NK-92 treated with Interleukin-12 subunit alpha and Interleukin-12 subunit beta, amount 100 ng/mL, for 24 hours (cell line): ENCODE measurements at regions not wholly inside any gene's neighbourhood (a gene's known extent, or its start where the extent isn't known, plus 50 kb on each side); places are given as distances from the start of the nearest gene placed in this dataset.
"Not testable (repeated sequence)": the region's sequence is repeated elsewhere in the genome, so short reads cannot be mapped to it uniquely, and the experiment has no call there.

Experiments used
- DNase-seq: peaks from one replicate; lab custom pipeline; 2025; lab: John Stamatoyannopoulos, UW

DNA sequence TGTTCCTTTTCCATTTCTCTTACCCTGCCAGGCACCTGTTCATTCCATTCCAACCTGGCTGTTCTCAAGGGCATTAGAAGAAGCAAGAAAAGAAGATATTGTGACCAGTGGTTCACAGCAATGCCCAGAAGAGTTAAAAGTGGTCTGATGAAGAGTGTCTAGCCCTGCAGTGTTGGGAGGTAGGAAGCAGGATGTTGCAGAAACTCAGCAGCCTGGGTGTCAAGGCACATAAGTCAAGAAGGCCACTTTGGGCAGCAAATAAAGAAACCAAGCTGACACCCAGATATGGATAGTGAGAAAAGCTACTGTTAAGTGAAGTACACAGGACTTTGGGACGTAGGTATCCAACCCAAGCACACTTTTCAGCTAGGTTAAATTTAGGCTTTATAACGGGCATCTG is 199.9 kb upstream of the SATB1 start:
- no peak for DNase-seq

GRCh38 chr3:18623220-18623619 is 198.1 kb upstream of the SATB1 start:
- DNase-seq, result no peak

DNA sequence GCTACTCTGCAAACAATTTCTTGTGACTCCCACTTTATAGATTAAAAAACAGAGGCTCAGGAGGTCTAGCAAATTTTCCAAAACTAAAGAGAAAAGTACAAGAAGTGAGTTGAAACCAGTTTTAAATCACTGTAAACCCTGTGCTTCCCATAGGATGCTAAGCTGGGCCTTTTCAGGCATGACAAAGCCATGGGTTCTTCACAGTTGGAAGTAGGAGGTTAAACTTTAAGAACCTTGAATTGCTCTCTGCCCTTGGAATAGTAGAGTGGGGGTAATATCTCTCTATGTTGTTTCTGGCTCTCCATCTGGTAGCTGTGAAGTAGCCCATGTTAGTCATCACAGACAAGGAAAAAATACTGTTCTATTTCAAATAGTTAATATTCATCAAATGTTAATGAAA is 193.6 kb upstream of the SATB1 start:
- DNase-seq, result no peak

- no peak for DNase-seq
Observed at GRCh38 chr3:18611991-18612390, 186.9 kb upstream of the SATB1 start.

- DNase-seq, result no peak
Observed at GRCh38 chr3:18609187-18609586, 184.0 kb upstream of the SATB1 start.

DNA sequence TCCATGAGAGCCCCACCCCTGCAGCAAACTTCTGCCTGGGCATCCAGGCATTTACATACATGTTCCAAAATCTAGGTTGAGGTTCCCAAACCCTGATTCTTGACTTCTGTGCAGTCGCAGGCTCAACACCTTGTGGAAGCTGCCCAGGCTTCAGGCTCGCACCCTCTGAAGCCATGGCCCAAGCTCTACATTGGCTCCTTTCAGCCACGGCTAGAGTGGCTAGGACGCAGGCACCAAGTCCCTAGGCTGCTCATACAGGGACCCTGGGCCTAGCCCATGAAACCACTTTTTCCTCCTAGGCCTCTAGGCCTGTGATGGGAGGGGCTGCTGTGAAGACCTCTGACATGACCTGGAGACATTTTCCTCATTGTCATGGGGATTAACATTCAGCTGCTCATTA is 172.8 kb upstream of the SATB1 start:
- no peak for DNase-seq

- DNase-seq, result no peak
Observed at GRCh38 chr3:18593231-18593630, 168.1 kb upstream of the SATB1 start.

DNA sequence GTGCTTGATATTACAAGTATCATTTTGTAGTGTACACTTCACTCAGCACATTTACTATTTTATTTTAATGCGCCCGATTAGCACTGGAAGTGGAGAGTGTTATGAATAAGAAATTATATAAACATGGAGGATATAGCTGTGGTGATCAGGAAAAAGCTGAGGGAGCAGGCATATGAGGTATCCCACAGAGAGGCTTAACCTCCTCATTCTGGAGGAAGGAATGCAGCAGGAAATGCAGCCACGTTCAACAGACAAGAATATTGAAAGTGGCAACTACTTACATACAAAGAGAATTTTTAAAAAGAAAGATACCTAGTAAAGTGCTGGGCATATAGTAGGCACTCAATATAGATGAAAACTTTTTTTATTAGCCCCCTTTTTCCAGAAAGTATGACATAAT is 166.0 kb upstream of the SATB1 start:
- DNase-seq, result no peak

DNA sequence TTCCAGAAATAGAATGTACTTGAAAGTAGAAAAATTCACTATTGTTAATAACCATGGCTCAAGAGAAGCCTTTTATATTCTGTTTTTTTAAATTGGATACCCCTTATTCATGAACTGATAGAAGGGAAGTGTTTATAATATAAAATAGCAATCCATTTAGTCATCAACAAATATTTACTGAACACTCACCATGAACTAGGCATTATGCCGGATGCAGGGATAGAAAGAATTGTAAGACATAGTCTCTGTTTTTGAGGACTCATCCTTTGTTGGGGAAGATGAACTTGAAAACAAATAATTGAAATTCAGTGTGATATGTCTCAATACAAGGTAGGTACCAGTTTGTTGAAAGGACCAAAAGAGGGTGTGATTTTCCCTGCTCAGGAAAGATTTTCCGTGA is 160.9 kb upstream of the SATB1 start:
- no peak for DNase-seq

DNA sequence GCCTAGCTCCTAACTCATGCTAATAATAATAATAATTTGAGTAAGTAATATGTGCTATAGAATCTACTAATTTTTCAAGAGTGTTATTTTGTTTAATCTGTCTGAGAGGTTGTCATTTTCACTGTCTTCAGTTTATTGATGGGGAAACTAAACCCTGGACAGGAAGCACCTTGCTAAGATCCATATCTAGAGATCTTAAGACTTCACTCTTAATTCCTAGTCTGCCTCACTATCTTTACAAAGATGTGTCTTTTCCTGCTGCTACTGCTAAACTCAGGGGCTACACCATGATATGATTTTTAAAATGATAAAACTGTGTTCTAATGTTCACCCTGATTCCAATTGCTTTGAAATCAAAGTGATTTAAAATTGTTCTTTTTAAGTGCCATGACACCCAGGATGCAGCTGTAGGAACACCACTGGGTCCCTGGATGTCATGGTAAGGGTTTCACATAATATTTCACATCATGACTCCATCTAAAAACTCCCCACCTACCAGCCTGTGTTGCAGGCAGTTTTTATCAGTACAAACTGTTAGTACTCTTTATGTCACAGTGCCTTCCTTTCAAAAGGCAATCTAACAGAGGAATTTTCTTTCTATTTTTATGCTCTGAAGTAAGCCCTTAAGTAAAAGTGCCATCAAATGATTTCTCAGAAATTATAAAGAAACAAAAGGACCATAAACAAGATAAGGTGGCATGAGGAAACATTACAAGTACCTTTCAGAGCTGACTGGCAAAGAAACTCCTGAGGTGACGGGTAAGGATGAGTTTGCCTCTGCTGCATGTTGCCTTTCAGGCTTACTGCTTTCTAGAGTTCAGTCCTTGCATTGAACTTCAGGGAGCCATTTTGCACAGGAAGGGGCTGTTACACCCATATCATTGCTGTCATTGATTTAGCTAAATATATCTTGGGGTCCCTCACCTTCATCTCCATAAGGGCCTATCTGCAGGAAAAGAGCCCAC is 160.1 kb upstream of the SATB1 start:
- DNase-seq, result no peak

DNA sequence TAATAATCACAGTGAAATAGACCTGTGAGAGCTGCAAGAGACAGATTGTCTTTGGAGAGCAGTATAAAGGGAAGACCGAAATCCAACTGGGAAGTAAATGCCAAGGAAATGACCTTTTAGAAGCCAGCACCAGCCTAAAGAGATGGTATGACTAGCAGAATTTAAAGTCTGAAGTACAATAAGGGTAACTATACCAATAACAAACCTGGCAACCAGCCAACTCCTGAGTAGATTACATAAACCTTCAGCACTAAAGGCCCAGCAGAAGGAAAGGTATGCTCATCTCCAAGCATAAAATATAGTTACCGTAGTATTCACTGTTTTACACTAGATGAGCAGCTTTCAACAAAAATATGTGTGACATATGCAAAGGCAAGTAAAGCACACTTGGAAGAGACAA is 155.1 kb upstream of the SATB1 start:
- DNase-seq, result no peak

- no peak for DNase-seq
Observed at GRCh38 chr3:18579661-18580060, 154.5 kb upstream of the SATB1 start.

DNA sequence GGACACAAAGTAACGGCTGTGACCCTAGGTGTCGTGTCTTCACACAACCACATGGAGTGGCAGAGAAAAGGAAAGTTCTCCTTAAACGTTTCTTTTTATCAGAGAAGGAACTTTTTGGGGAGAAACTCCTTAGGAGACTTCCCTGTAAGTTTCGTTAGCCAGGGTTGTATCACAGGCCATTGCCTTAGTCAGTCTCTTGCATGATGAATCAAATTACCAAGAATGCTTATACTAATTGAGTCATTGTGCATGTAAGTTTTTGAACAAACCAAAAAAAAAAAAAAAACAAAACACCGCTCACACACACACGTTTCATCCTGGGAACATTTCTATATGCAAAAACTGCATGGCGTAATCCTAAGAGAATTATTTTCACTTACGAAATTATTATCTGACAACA is 150.4 kb upstream of the SATB1 start:
- no peak for DNase-seq

DNA sequence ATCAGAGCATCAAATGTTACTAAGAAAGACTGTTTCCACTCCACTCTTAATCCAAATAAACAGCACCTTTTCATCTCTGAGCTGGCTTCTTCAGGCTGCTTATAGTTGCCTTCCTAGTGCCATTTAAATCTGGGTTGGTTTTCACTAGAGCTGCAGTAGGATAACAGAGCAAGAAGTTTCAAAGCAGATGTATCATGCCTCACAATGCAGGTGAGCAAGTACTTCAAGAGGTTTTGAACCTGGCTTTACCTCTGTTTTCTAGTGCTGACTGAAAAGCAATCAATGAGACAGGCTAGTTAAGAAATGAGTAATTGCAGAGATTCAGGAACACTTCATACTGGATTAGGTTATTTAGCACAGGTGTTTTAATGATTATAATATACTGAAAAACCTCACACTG is 147.7 kb upstream of the SATB1 start:
- no peak for DNase-seq

DNA sequence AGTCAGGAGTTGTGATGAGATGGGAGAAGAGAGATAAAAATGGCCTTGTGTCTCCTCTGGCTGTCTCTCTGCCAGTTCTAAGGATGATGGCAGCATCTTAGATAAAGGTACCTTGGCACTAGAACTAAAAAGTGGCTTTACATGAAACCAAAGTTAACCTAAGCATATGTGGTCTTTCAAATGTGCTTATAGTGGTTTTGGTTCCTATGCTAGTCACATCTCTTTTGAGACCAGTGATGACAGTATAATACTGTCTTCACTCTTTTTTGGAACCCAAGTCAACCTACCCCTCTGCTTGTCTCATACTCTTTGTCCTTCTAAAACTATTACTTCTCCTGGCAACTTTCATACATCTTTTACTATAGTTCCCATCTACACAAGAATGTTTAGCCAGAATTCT is 142.2 kb upstream of the SATB1 start:
- no peak for DNase-seq

DNA sequence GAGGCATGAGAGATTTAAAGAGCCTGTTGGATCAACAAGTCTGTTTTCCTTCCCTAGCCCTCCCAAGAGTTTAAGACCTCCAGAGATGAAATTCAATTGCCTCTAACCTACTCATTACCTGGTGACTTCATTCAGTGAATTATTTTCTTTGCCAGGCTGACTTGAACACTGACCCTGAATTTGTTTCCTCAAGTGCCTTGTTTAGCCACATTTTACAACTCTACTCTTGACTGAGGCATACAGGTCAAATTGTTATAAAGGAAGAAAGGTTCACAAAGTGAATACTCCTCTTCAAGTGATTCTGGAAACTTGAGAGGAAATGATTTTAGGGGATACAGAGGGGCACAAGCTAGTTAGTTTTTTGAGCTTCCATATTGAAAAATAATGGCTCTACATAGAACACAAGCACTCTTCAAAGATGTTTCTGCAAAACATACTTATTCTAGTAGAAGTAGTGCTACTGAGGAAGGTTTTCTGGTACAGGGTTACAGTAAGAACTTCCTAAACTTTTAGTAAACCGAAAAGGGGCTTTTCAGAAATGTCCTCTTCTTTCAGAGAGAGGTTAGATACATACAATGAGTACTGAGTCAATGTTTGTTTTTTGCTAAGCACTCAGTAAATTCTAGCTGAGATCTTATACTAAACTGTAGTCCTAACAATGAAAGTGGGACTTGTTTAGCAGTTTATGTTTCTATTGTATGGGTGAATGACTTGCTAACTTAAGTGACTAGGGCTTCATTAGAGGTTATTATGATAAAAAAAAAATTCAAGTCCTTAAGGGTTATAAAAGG is 137.4 kb upstream of the SATB1 start:
- no peak for DNase-seq

DNA sequence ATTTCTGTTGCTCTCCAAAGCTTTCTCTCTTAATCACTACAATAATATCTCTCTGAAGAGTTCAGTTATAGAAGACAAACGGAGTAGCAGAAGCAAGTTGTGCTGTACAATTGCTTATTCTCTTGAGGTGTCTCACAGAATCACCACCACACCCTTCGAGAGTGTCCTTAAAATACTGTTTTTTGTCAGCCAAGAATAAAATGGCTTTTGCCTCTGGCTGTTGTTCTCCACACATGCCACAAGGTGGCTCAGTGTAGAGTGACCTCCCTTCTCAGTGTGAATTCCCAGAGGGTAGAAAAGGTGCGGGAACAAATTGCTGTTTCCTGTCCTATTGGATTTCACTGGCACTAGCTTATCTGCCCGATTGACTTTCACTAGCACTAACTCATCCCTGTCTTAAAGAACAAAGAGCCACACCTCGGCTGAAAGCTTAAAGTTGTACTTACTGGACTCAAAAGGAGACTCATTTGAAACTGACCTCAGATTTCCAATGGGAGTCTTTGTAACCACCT is 134.2 kb upstream of the SATB1 start:
- DNase-seq, result no peak

GRCh38 chr3:18558507-18558906 is 133.4 kb upstream of the SATB1 start:
- no peak for DNase-seq

GRCh38 chr3:18557216-18557615 is 132.1 kb upstream of the SATB1 start:
- DNase-seq, result no peak

DNA sequence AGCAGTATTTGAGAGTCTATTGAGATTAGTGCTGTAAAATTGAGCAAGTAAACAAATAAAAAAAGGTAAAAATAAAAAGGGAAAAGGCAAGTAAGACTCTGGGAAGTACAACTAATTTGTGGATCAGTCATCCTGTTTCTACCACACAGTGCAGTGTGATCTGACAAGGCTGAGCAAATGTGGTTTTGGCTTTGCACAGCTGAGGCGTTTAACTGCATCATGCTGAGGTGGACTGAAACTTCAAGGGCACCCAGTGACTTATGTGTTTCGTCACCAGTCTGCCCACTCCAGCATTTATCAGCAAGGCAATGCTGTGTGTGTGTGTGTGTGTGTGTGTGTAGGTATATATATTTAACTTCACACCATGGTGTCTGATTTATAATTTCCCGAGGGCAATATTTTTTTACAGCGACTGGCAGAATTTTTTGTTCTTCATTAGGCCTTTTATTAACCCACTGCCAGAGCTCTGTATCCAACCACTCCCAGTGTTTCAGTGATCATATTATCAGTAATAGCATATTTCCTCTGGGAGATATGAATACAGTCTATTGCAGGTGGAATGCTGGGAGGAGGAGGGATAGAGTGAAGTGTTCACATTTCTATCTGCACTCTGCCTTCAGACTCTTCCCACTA is 131.5 kb upstream of the SATB1 start:
- no peak for DNase-seq

DNA sequence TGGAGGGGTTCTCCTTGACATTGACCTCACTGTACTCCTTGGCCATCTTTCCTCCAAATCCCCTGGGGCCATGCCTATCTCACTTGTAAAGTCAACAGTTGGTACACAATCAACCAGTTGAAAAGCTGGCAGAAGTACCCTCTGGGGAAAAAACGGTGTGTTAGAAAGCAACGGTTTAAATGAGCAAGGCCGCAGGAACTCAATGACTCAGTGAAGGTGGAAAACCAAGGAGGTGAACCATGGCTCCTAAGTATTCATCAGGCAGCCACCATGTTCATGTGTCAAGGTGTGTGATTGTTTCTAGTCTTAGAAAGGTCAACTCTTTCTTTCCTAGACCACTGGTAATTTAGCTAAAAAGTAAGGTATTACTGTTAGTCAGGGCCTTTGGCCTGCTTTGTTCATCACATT is 130.9 kb upstream of the SATB1 start:
- no peak for DNase-seq

GRCh38 chr3:18552579-18553105 is 127.5 kb upstream of the SATB1 start:
- not testable (repeated sequence) for DNase-seq
